MCF 10A (cell line): ENCODE measurements at regions not wholly inside any gene's neighbourhood (a gene's known extent, or its start where the extent isn't known, plus 50 kb on each side); places are given as distances from the start of the nearest gene placed in this dataset.

Source experiments
- BruUV-seq: library from RNA; stranded (reverse); fragments of 400-500 nt; replicated peaks from 2 replicates; lab custom pipeline; 2021; lab: Mats Ljungman, UMichigan
- CTCF ChIA-PET: fragments of 300-600 bp; sonication (Branson Sonifier 250); formaldehyde crosslinking; extraction: SDS; loops from one replicate; lab custom pipeline; 2021; ENCODE audit warnings: antibody characterized with exemption, inconsistent platforms; lab: Yijun Ruan, JAX
- POLR2A ChIA-PET: fragments of 300-600, 350-650 bp; sonication (Branson Sonifier 250); formaldehyde crosslinking; extraction: SDS; loops from one replicate; lab custom pipeline; 2020; ENCODE audit warnings: antibody characterized with exemption, inconsistent platforms; lab: Yijun Ruan, JAX
- DNase-seq: peaks from one replicate; pipeline ENCODE4 v3.0.0-alpha.2; 2018; ENCODE audit not compliant: unreplicated experiment
- H3K27ac Mint-ChIP-seq: one replicate; pipeline ENCODE4 v1.8.0; 2022; ENCODE audit warnings: mild to moderate bottlenecking, low read depth, mixed read lengths; ENCODE audit not compliant: unreplicated experiment
- H3K27me3 Mint-ChIP-seq: one replicate; pipeline ENCODE4 v1.8.0; 2022; ENCODE audit warnings: mixed read lengths; ENCODE audit not compliant: insufficient read depth, unreplicated experiment
- H3K36me3 Mint-ChIP-seq: one replicate; pipeline ENCODE4 v1.8.0; 2022; ENCODE audit warnings: mild to moderate bottlenecking, moderate library complexity, mixed read lengths; ENCODE audit not compliant: insufficient read depth, unreplicated experiment
- H3K4me1 Mint-ChIP-seq: one replicate; pipeline ENCODE4 v1.8.0; 2022; ENCODE audit warnings: mixed read lengths; ENCODE audit not compliant: insufficient read depth, unreplicated experiment
- H3K4me3 Mint-ChIP-seq: one replicate; pipeline ENCODE4 v1.8.0; 2022; ENCODE audit warnings: mild to moderate bottlenecking, moderate library complexity, mixed read lengths; ENCODE audit not compliant: unreplicated experiment
- H3K9me3 Mint-ChIP-seq: one replicate; pipeline ENCODE4 v1.8.0; 2022; ENCODE audit warnings: mixed read lengths; ENCODE audit not compliant: unreplicated experiment
- intact Hi-C: fragments of 100-400 bp; cut with micrococcal nuclease; formaldehyde crosslinking; loops from 2 replicates; pipeline ENCODE4 v1.14.1; 2022
- TF ChIP-seq, protein P1 (sequence below): fragments of 200-600 bp; IDR thresholded peaks from one replicate; pipeline ENCODE4 v1.8.0; 2022; ENCODE audit warnings: antibody characterized with exemption, mild to moderate bottlenecking; ENCODE audit not compliant: unreplicated experiment

DNA sequence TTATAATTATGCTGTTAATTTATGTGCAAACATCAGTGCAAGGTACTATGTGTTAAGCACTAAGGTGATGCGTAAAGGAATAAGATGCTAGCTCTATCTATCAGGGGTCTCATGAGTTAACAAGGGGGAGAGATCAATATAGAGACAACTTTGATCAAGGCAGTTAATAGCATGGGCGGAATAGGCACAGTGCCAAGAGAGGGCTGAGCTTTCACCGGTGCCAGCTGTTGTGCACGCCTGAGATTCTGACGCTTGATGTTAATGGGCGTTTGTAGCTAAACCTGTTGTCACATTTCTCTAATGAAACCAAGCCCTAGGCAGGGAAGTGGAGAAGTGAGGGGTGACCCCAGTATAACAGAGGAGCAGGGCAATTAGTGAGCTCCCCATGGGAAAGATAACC, 86.0 kb upstream of the NMU start:
- BruUV-seq = no TSS peak
- Mint-ChIP-seq H3K36me3 (no peaks in the 10 kb centered on the region), H3K9me3 (no peaks in the 10 kb centered on the region), H3K27ac (no peak overlapping the region), H3K27me3 (no peaks in the 10 kb centered on the region), H3K4me3 (no peak overlapping the region), H3K4me1 (no peaks in the 10 kb centered on the region)
- intact Hi-C loops = no loop called here
- POLR2A ChIA-PET = no interaction called here
- CTCF ChIA-PET = interaction anchor here (0.6 kb wide), 1 partner anchor 144 kb away, joined by 3 read pairs; no protein-coding TSS in a partner anchor
- DNase-seq = no peak
- TF ChIP-seq, protein P1, sequence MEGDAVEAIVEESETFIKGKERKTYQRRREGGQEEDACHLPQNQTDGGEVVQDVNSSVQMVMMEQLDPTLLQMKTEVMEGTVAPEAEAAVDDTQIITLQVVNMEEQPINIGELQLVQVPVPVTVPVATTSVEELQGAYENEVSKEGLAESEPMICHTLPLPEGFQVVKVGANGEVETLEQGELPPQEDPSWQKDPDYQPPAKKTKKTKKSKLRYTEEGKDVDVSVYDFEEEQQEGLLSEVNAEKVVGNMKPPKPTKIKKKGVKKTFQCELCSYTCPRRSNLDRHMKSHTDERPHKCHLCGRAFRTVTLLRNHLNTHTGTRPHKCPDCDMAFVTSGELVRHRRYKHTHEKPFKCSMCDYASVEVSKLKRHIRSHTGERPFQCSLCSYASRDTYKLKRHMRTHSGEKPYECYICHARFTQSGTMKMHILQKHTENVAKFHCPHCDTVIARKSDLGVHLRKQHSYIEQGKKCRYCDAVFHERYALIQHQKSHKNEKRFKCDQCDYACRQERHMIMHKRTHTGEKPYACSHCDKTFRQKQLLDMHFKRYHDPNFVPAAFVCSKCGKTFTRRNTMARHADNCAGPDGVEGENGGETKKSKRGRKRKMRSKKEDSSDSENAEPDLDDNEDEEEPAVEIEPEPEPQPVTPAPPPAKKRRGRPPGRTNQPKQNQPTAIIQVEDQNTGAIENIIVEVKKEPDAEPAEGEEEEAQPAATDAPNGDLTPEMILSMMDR = no peak

DNA sequence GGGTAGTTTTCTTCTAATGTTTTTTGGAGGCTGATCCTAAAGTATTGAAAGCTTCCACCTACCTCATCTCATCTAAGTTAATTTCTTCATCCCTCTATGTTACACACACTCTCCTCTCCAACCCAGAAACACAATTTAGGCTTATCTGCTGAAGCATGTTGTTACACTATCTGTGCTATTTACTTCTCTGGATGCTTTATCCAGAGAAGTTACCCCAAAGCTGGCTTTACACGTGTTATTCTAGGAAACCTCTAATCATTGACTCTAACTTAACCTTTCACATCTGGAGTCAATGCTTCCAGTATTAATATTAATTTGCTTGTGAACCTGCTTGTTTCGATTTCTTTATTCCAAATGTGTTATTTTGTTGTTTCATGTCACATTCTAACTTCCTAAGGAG, 87.3 kb upstream of the NMU start:
- Mint-ChIP-seq H3K27ac (no peak overlapping the region), H3K4me3 (no peak overlapping the region), H3K9me3 (no peaks in the 10 kb centered on the region), H3K4me1 (no peaks in the 10 kb centered on the region), H3K27me3 (no peaks in the 10 kb centered on the region), H3K36me3 (no peaks in the 10 kb centered on the region)
- intact Hi-C loops = no loop called here
- CTCF ChIA-PET = no interaction called here
- POLR2A ChIA-PET = no interaction called here
- TF ChIP-seq, protein P1 = no peak
- BruUV-seq = no TSS peak
- no peak for DNase-seq

DNA sequence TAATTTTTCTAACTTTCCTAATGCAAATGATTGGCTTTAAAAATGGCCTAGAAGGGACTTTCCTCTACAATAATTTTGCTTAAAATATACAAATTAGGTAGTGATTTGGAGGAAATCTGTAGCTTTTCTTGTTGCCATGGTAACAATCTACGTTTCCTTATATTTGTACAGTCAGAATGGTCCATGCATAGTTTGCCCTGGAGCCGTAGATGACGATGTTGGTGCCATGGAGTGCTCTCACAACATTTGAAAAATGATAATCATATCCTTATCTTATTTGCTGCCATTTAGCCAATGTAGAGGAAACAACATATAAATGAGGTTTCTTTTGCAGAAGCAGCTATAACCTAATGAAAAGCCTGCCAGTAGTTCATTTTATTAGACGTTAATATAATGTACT, 89.0 kb upstream of the NMU start:
- ChIA-PET POLR2A (interaction anchor here (0.6 kb wide), 1 partner anchor 179 kb away, joined by 3 read pairs; no protein-coding TSS in a partner anchor), CTCF (interaction anchor here (0.8 kb wide), 1 partner anchor 20 kb away, joined by 3 read pairs; no protein-coding TSS in a partner anchor)
- no TSS peak for BruUV-seq
- DNase-seq = no peak
- intact Hi-C loops = no loop called here
- no peaks in the 10 kb centered on the region for H3K4me1 Mint-ChIP-seq
- H3K27me3 Mint-ChIP-seq = no peaks in the 10 kb centered on the region
- TF ChIP-seq, protein P1 = no peak
- H3K36me3 Mint-ChIP-seq = no peaks in the 10 kb centered on the region
- no peak overlapping the region for H3K27ac Mint-ChIP-seq
- H3K4me3 Mint-ChIP-seq = no peak overlapping the region
- no peaks in the 10 kb centered on the region for H3K9me3 Mint-ChIP-seq

DNA sequence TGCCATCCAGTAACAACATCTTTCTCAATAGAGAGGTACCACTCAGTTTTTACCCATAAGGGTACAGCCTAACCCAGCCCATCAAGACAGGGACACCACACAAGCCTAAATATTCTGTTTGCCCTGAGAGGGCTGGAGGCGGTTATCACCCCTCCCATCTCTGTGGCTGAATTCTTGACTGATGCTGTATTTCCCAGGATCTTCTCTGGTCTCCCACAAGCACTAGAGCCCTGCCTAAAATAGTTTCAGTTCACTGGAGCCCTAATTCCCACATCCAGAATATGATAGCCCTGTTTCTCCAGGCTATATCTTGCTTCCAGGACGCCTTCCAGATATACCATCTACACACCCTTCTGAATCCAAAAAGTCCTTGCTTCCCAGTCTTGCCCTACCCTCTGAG, 91.6 kb upstream of the NMU start:
- no TSS peak for BruUV-seq
- intact Hi-C loops = no loop called here
- Mint-ChIP-seq H3K27ac (no peak overlapping the region), H3K27me3 (no peaks in the 10 kb centered on the region), H3K4me1 (peaks cover 6% of the 10 kb centered on the region), H3K9me3 (no peaks in the 10 kb centered on the region), H3K36me3 (peaks cover 3% of the 10 kb centered on the region), H3K4me3 (no peak overlapping the region)
- TF ChIP-seq, protein P1 = no peak
- ChIA-PET POLR2A (no interaction called here), CTCF (interaction anchor here (0.5 kb wide), 1 partner anchor 88 kb away, joined by 3 read pairs; no protein-coding TSS in a partner anchor)
- DNase-seq = no peak
